DMS53 (cell line): ENCODE measurements at regions not wholly inside any gene's neighbourhood (a gene's known extent, or its start where the extent isn't known, plus 50 kb on each side); places are given as distances from the start of the nearest gene placed in this dataset.
"Not testable (repeated sequence)": the region's sequence is repeated elsewhere in the genome, so short reads cannot be mapped to it uniquely, and the experiment has no call there.

Experiments used
- DNase-seq: peaks from one replicate; lab custom pipeline; 2025; lab: John Stamatoyannopoulos, UW

GRCh38 chr7:32681174-32681518 is 185.9 kb downstream of the AVL9 start:
- no peak for DNase-seq

GRCh38 chr7:32680259-32681173 is 185.2 kb downstream of the AVL9 start:
- DNase-seq: peak; percentile 93

- no peak for DNase-seq
Measured at GRCh38 chr7:32679192-32679591, 183.9 kb downstream of the AVL9 start.

GRCh38 chr7:32677593-32677992 is 182.3 kb downstream of the AVL9 start:
- peak; percentile 66 for DNase-seq

GRCh38 chr7:32676249-32676941 is 181.1 kb downstream of the AVL9 start:
- DNase-seq: no peak

- peak; percentile 52 for DNase-seq
Measured at GRCh38 chr7:32673275-32673983, 178.1 kb downstream of the AVL9 start.

- peak; percentile 98 for DNase-seq
Measured at GRCh38 chr7:32670110-32671025, 175.1 kb downstream of the AVL9 start.

- DNase-seq: peak; percentile 97
Measured at GRCh38 chr7:32669173-32669870, 174.0 kb downstream of the AVL9 start.

GRCh38 chr7:32668387-32669097 is 173.3 kb downstream of the AVL9 start:
- DNase-seq: peak; percentile 77

GRCh38 chr7:32667586-32667985 is 172.3 kb downstream of the AVL9 start:
- DNase-seq: not testable (repeated sequence)

- not testable (repeated sequence) for DNase-seq
Measured at GRCh38 chr7:32663805-32664211, 168.5 kb downstream of the AVL9 start.

GRCh38 chr7:32662509-32662908 is 167.2 kb downstream of the AVL9 start:
- not testable (repeated sequence) for DNase-seq

GRCh38 chr7:32661929-32662328 is 166.6 kb downstream of the AVL9 start:
- DNase-seq: no peak

- DNase-seq: no peak
Measured at GRCh38 chr7:32661501-32661900, 166.2 kb downstream of the AVL9 start.

- DNase-seq: no peak
Measured at GRCh38 chr7:32660936-32661335, 165.6 kb downstream of the AVL9 start.

- DNase-seq: no peak
Measured at GRCh38 chr7:32659853-32660252, 164.6 kb downstream of the AVL9 start.

GRCh38 chr7:32658467-32658869 is 163.2 kb downstream of the AVL9 start:
- DNase-seq: peak; percentile 42

GRCh38 chr7:32658034-32658433 is 162.7 kb downstream of the AVL9 start:
- DNase-seq: no peak

GRCh38 chr7:32654549-32654948 is 159.3 kb downstream of the AVL9 start:
- DNase-seq: not testable (repeated sequence)

- not testable (repeated sequence) for DNase-seq
Measured at GRCh38 chr7:32650356-32650755, 155.1 kb downstream of the AVL9 start.
